GM21390 (cell line): ENCODE measurements at regions not wholly inside any gene's neighbourhood (a gene's known extent, or its start where the extent isn't known, plus 50 kb on each side); places are given as distances from the start of the nearest gene placed in this dataset.

Source experiments
- ATAC-seq: cut with Tn5 transposase; IDR thresholded peaks from one replicate; pipeline ENCODE4 v1.9.1; 2021; ENCODE audit not compliant: unreplicated experiment

- ATAC-seq: no peak
Observed at GRCh38 chr20:10724449-10725173, 50.8 kb upstream of the JAG1 start.

DNA sequence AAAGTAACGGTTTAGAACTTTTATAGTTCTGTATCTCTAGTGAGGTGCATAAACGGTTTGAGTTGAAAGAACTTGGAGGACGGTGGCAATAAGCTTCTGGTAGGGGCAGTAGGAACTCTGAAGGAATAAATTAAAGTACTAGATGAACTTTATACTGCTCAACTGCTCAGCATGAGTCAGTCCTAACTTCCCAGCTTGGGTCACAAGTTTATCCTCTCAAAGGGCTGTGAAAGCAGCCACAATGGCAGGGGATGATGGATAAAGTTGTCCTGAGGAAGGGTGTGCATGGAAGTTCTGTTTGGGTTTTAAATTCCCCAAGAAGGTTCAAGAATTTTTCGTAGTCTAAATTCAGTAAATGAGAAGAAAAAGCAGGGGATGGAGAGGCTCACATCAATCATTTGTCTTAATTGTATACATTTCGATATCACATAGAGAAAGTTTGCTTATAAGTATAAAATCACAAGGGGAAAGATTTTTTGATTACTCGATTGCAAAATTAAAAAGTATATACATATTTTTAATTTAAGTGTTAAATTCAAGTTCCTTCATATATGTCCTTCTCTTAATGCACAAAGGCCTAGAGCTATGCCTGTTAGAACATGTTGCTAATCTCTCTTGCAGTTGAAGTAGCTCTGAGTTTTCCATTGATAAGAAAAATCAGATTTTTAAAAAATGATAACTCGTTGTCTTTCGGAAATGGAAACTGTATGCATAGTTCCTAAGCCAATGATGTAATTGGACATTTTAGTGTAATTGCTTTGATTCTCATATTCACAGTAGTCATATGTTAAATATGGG lies 55.3 kb upstream of the JAG1 start:
- no peak for ATAC-seq

DNA sequence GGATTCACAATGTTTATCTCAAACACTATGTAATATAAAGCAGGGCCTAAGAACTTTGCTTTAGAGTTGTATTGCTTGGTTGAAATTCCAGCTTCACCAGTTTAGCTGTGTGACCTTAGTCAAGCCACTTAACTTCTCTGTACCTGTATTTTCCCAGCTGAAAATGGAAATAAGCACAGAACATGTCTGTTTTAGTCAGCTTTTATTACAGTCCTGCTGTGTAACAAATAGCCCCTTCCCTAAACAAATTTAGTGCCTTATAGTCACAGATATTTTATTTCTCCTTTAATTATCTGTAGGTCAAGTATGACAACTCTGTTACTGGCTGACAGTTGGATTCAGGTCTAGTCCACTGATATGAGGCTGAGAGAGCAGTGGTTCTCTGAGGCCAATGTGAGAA lies 56.0 kb upstream of the JAG1 start:
- no peak for ATAC-seq

DNA sequence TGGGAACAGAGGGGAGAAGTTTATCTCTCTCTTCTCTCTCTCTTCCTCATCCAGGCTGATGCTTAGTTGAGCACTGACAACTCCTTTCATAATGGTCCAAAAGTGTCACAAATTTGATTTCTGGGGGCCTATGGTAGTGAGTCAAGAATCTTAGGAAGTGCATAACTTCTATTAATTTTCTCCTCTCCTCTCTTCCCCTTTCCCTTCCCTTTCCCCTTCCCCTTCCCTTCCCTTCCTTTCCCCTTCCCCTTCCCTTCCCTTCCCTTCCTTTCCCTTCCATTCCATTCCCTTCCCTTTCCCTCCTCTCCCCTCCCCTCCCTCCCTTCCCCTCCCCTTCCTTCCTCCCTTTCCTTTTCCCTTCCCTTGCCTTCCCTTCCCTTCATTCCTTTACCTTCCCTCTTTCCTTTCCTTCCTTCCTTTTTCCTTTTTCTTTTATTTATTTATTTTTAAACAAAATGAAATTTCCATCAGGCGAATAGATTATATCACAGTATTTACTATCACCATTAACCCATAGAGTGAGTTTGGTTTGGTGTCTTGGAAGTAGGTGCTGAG lies 56.9 kb upstream of the JAG1 start:
- no peak for ATAC-seq

- ATAC-seq: no peak
Observed at GRCh38 chr20:10731190-10731965, 57.6 kb upstream of the JAG1 start.

- ATAC-seq: no peak
Observed at GRCh38 chr20:10733122-10733521, 59.3 kb upstream of the JAG1 start.

DNA sequence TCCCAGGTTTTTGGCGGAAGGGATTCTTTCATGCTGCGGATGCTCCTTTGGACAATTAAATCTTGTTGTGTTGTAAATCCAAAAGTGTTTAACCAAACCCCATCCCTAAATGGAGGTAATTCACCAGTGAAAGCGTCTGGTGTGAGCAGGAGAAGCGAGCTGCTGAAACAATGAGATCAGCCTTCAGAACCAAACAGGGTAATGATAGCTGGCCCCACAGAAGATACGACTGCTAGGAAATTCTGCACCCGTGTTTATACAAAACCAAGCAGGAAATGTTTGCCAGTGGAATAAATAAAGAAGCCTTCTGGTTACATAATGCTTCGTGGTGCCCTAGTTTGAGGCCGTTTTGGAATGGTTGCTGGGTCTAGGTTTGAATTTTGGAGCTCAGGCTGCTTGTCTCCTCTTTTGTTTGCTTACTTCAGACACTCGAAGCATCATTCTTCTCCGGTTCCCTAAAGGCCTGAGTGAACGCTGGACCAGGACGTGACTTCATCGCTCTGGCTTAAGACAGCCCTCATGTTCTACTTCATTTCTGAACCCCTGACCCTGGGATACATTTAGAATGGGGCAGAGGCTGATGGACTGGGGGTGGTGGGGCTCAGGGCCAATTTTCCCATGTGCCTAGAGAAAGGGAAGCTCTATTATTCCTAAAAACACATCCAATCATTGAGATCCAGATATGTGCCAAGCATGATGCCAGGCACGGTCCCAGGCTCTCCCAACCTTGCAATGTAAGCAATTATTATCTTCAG lies 61.6 kb upstream of the JAG1 start:
- ATAC-seq: no peak

DNA sequence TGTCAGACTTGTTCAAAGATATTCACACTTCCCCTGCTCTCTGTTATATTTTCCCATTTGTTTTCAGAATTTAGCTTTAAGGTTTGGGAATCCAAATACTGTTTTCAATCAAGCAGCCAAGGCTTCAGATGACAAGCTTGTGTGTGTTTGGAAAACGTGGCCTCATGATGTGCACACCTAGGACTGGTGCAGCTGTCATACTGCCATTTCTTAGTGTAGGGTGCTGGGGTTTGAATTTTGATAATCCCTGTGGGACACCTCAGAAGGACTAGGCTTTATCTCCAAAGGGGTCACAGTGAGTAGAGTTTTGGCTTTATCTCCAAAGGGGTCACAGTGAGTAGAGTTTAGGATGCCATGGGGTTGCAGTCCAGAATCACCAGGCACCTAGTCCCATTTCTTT lies 65.3 kb upstream of the JAG1 start:
- ATAC-seq: no peak

DNA sequence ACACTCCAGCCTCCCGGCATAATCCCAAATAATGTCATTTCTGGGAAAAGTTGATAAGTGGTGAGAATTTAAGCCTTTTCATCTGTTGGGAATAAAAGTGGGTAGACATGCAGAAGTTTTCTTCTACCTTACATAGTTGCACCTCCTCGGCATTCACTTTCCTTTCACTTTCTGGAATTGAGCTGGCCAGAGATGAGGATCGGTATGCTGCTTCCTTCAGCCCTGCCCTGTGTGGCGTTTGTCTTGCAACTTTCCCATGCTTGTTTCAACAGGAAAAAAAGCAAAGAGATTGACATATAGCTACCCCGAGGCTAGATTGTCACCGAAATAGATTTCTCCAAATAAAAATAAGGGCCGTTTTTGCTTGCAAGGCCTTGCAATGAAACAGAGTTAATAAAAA lies 65.8 kb upstream of the JAG1 start:
- no peak for ATAC-seq

- no peak for ATAC-seq
Observed at GRCh38 chr20:10741060-10741459, 67.3 kb upstream of the JAG1 start.

DNA sequence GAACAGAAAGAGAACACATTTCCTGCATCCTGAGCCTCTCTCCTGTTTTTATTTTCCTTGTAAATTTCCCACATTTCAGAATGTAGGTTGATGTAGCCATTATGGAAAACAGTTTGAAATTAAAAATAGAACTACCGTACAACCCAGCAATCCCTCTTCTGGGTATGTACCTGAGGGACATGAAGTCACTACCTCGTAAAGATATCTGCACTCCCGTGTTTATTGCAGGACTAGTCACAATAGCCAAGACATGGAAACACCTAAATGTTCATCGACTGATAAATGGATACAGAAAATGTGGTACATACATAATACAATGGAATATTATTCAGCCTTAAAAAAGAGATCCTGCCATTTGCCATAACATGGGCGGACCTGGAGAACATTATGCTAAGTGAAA lies 72.0 kb upstream of the JAG1 start:
- ATAC-seq: no peak

GRCh38 chr20:10747019-10747418 lies 73.2 kb upstream of the JAG1 start:
- no peak for ATAC-seq

GRCh38 chr20:10749084-10749483 lies 75.3 kb upstream of the JAG1 start:
- no peak for ATAC-seq

DNA sequence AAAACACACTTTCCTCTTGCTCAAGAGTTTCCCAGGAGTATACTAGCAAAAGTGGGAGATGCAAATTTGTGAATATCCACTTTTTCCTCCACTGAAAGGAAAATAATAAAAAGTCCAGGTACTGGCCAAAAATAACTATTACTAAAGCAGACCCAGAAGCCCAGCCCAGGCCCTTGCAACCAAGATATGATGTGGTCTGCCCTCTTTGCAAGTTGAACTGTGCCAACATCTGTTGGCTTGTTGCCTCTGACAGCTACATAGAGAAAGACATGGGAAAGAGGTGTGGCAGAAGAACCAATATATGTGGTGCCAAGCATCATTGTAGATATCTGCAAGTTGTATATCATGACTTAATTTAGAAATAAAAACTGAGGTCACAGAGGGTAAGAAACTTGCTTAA lies 78.4 kb upstream of the JAG1 start:
- ATAC-seq: no peak

- no peak for ATAC-seq
Observed at GRCh38 chr20:10754824-10755223, 81.0 kb upstream of the JAG1 start.

DNA sequence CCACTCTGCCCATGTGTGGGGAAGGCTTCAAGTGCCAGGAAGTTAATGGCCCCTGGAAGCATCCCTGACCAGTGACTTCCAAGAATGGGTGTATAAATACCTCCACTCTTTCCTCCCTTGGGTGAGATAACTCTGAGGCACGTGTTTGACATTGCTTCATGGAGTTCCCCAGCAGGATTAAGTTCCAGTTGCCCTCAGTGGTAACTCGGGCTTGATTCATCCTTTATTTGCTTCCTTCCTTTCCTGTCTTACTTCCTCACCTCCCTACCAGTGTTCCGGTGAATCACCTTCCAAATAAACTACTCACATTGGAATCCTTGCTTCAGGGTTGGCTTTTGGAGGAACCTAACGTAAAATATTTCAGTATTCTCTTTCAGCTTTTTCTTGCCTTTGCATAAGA lies 84.6 kb upstream of the JAG1 start:
- no peak for ATAC-seq

DNA sequence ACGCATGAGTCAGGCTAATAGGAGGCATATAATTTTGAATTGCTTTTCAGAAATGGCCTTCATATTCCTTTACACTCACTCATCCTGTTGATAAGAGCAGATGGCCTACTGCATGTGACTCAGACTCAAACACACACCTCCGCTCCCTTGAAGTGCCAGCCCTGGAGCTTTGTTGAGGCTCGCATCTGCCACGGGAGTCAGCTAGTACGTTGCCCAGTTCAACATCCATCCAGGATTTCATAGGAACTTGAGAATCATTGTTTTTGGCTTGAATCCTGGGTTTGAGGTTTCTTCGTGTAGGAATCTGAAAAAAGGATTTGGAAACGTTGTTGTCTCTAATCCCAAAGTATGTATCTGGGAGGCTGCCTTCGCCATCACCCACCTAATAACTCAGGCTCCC lies 87.4 kb upstream of the JAG1 start:
- ATAC-seq: no peak

DNA sequence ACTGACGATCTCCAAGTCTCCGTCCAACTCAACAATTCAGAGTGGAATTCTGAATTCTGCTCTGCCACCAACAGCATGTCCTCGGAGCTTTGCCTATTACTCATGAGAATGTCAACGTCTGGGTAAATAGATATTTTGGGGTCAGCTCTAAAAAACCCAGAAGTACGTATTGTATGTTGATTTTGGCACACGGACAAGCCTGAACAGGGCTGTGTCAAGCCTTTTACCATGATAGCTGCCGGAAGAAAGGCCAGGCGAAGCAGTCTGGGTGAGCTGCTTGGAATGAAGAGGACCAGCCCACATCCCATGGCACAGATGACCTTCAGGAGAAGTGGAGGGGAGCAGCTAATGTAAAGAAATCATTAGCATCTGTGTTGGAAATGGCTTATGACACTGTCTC lies 88.0 kb upstream of the JAG1 start:
- no peak for ATAC-seq

GRCh38 chr20:10762216-10762615 lies 88.4 kb upstream of the JAG1 start:
- ATAC-seq: no peak

GRCh38 chr20:10763112-10763511 lies 89.3 kb upstream of the JAG1 start:
- no peak for ATAC-seq

GRCh38 chr20:10769700-10770099 lies 95.9 kb upstream of the JAG1 start:
- no peak for ATAC-seq
